Neuronal stem cell (in vitro differentiated cells): ENCODE measurements at regions not wholly inside any gene's neighbourhood (a gene's known extent, or its start where the extent isn't known, plus 50 kb on each side); places are given as distances from the start of the nearest gene placed in this dataset. TPM values are rescaled to one million over a fixed set of nuclear protein-coding genes. Genes with fewer than 3 reads are reported as not detected.

Experiments
- DNase-seq: peaks from one replicate; pipeline ENCODE4 v3.0.0-alpha.2; 2013; ENCODE audit warnings: low spot score
- H2AFZ ChIP-seq: one replicate; pipeline ENCODE4 v1.6.1; 2013; ENCODE audit warnings: mild to moderate bottlenecking, low read length, inconsistent platforms
- H2AK5ac ChIP-seq: 2 replicates; pipeline ENCODE4 v1.6.1; 2013; ENCODE audit warnings: low read depth, mild to moderate bottlenecking, inconsistent platforms, low read length, moderate library complexity, mixed read lengths
- H2BK120ac ChIP-seq: 2 replicates; pipeline ENCODE4 v1.6.1; 2013; ENCODE audit warnings: low read depth, mild to moderate bottlenecking, inconsistent platforms, low read length, moderate library complexity, mixed read lengths
- H2BK12ac ChIP-seq: one replicate; pipeline ENCODE4 v1.6.1; 2013; ENCODE audit warnings: low read length, inconsistent platforms
- H2BK15ac ChIP-seq: 2 replicates; pipeline ENCODE4 v1.6.1; 2013; ENCODE audit warnings: mild to moderate bottlenecking, low read length, inconsistent platforms, mixed read lengths
- H2BK5ac ChIP-seq: one replicate; pipeline ENCODE4 v1.6.1; 2013; ENCODE audit warnings: inconsistent platforms, mild to moderate bottlenecking, low read length, moderate library complexity
- H3K14ac ChIP-seq: one replicate; pipeline ENCODE4 v1.6.1; 2013; ENCODE audit warnings: low read length, inconsistent platforms
- H3K18ac ChIP-seq: 2 replicates; pipeline ENCODE4 v1.6.1; 2013; ENCODE audit warnings: low read length, inconsistent platforms
- H3K23ac ChIP-seq: 2 replicates; pipeline ENCODE4 v1.6.1; 2013; ENCODE audit warnings: low read depth, mild to moderate bottlenecking, mixed read lengths, low read length, inconsistent platforms; ENCODE audit not compliant: poor library complexity
- H3K27ac ChIP-seq: replicated peaks from 3 replicates; pipeline ENCODE4 v1.5.1; 2013; ENCODE audit warnings: low read length, inconsistent platforms
- H3K27me3 ChIP-seq, 3 experiments: 2 replicates each; pipeline ENCODE4 v1.6.1; 2013; ENCODE audit warnings: low read length in 3 of 3, mild to moderate bottlenecking in 2 of 3, inconsistent platforms in 1 of 3, low read depth in 1 of 3, mixed read lengths in 1 of 3, moderate library complexity in 1 of 3; ENCODE audit not compliant: control insufficient read depth in 3 of 3, insufficient read depth in 3 of 3
- H3K36me3 ChIP-seq, 2 donors: replicated peaks in 1 of 2; 2 replicates each; pipeline ENCODE4 v1.6.1; 2013; ENCODE audit warnings: low read length in 2 of 2; ENCODE audit not compliant: control insufficient read depth in 2 of 2, insufficient read depth in 2 of 2
- H3K4ac ChIP-seq: 2 replicates; pipeline ENCODE4 v1.6.1; 2013; ENCODE audit warnings: inconsistent platforms, mild to moderate bottlenecking, low read length, moderate library complexity
- H3K4me1 ChIP-seq, 2 donors: 1 replicate in 1 of 2; 2 replicates in 1 of 2; pipeline ENCODE4 v1.6.1; 2013; ENCODE audit warnings: low read length in 2 of 2, low read depth in 1 of 2; ENCODE audit not compliant: control insufficient read depth in 2 of 2, insufficient read depth in 1 of 2
- H3K4me2 ChIP-seq: one replicate; pipeline ENCODE4 v1.6.1; 2013; ENCODE audit warnings: mild to moderate bottlenecking, low read length, inconsistent platforms; ENCODE audit not compliant: insufficient read depth, poor library complexity, severe bottlenecking
- H3K4me3 ChIP-seq, 2 donors: 2 replicates each; pipeline ENCODE4 v1.5.1; 2013; ENCODE audit warnings: low read length in 2 of 2, mild to moderate bottlenecking in 2 of 2, inconsistent platforms in 1 of 2, moderate library complexity in 1 of 2
- H3K79me1 ChIP-seq: one replicate; pipeline ENCODE4 v1.6.1; 2013; ENCODE audit warnings: low read depth, mild to moderate bottlenecking, inconsistent platforms, low read length, moderate library complexity
- H3K9ac ChIP-seq: one replicate; pipeline ENCODE4 v1.6.1; 2013; ENCODE audit warnings: mild to moderate bottlenecking, low read depth, low read length, inconsistent platforms; ENCODE audit not compliant: poor library complexity
- H3K9me3 ChIP-seq, 2 donors: replicated peaks in 1 of 2; 2 replicates each; pipeline versions ENCODE3 to v1.6.1; 2013; ENCODE audit warnings: low read length in 2 of 2, mild to moderate bottlenecking in 2 of 2, inconsistent platforms in 1 of 2, low read depth in 1 of 2, mixed read lengths in 1 of 2, moderate library complexity in 1 of 2; ENCODE audit not compliant: control insufficient read depth in 2 of 2, insufficient read depth in 1 of 2
- H4K8ac ChIP-seq: one replicate; pipeline ENCODE4 v1.6.1; 2013; ENCODE audit warnings: low read depth, mild to moderate bottlenecking, inconsistent platforms, low read length, moderate library complexity
- H4K91ac ChIP-seq: one replicate; pipeline ENCODE4 v1.6.1; 2013; ENCODE audit warnings: low read length, low read depth, mild to moderate bottlenecking, inconsistent platforms; ENCODE audit not compliant: poor library complexity
- WGBS, 2 donors: extraction: QIAGEN DNeasy Blood & Tissue Kit; methylation state at CpG; one replicate each; pipeline ENCODE4 v1.1.7; 2013; ENCODE audit warnings: missing lambda C conversion rate in 2 of 2, mixed read lengths in 1 of 2; ENCODE audit not compliant: insufficient read length in 2 of 2, insufficient replicate concordance in 1 of 2; ENCODE audit errors: extremely low coverage in 2 of 2; 5-methylcytosine and 5-hydroxymethylcytosine counted together
- small RNA-seq: library from polyadenylated mRNA; stranded (forward); fragments of <200 nt; extraction: miRNeasy Mini kit (QIAGEN cat#:217004); gene quantifications from one replicate; pipeline ENCODE3, GENCODE V24; 2013; ENCODE audit not compliant: insufficient read depth

DNA sequence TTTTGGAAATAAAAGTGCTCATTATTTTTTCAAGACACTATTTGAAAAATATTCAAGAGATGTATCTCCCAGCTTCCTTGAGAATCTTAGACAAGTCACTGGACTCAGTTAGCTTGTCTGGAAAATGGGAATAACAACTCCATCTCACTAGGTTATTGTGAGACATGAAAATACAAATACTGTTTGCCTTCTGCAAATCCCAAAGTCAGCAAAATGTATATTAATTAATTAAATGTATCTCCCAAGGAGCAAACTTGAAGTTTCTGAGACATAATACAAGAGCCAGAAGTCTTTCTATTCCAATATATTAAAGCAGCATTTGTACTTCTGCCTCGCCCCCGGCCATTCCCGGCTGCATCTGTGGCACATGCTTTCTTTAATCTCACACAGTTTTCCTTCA is 54.6 kb upstream of the ID4 start:
- H3K4ac ChIP-seq, result no peak overlapping the region
- no peak overlapping the region for H2BK15ac ChIP-seq
- no peaks in the 10 kb centered on the region for H3K9me3 ChIP-seq
- H2BK12ac ChIP-seq, result no peak overlapping the region
- no peak overlapping the region for H4K8ac ChIP-seq
- WGBS, 2 donors, result no CpG with 5 or more reads among the region's 3 CpGs
- DNase-seq, result no peak
- no peak overlapping the region for H2AK5ac ChIP-seq
- no peak overlapping the region for H3K27ac ChIP-seq
- no peaks in the 10 kb centered on the region for H3K4me1 ChIP-seq
- H2BK5ac ChIP-seq, result no peak overlapping the region
- H3K79me1 ChIP-seq, result no peaks in the 10 kb centered on the region
- no peak overlapping the region for H3K4me3 ChIP-seq
- H3K27me3 ChIP-seq, result no peaks in the 10 kb centered on the region
- H3K14ac ChIP-seq, result no peak overlapping the region
- H3K36me3 ChIP-seq, result peaks cover 0 to 1% of the 10 kb centered on the region in 2 donors
- no peak overlapping the region for H4K91ac ChIP-seq
- H3K9ac ChIP-seq, result no peak overlapping the region
- H2AFZ ChIP-seq, result no peak overlapping the region
- no peak overlapping the region for H2BK120ac ChIP-seq
- H3K23ac ChIP-seq, result no peak overlapping the region
- no peak overlapping the region for H3K18ac ChIP-seq
- H3K4me2 ChIP-seq, result no peak overlapping the region

Small RNAs in the stretch of these regions (small RNA-seq; reads per million reads assigned to genes)
- gene MIR548A1, result not detected
- not detected for gene RNA5SP205
- gene RNU6-801P, result not detected
